ENCODE measurements at regions not wholly inside any gene's neighbourhood (a gene's known extent, or its start where the extent isn't known, plus 50 kb on each side); places are given as distances from the start of the nearest gene placed in this dataset.

- Mint-ChIP-seq H3K4me1 (no peaks in the 10 kb centered on the region), H3K27ac (no peak overlapping the region), H3K27me3 (no peaks in the 10 kb centered on the region), H3K4me3 (no peak overlapping the region), H3K36me3 (no peaks in the 10 kb centered on the region), H3K9me3 (no peaks in the 10 kb centered on the region)
Observed at GRCh38 chr2:191533693-191534180, 144.2 kb upstream of the NABP1 start.

DNA sequence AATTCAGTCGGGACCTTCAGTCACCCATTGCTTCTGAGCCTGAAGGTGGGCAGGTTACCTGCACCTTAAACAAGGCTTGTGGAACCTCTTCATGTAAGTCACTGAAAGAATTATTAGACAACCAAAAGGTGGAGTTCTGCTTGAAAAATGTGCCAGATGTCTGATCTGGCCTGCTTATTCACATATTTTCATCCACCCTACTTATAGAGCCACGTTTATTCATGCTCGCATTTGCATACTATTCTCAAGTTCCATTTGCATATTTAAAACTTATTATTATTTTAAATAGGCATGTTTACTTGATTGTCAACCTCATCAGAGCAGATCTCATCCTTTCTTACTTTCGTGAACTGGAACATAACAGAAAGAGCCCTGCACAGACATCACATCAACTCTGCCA lies 140.0 kb upstream of the NABP1 start:
- no peaks in the 10 kb centered on the region for H3K9me3 Mint-ChIP-seq
- no peak overlapping the region for H3K27ac Mint-ChIP-seq
- H3K27me3 Mint-ChIP-seq: peaks cover 2% of the 10 kb centered on the region
- H3K4me1 Mint-ChIP-seq: no peaks in the 10 kb centered on the region
- H3K4me3 Mint-ChIP-seq: no peak overlapping the region
- no peaks in the 10 kb centered on the region for H3K36me3 Mint-ChIP-seq

DNA sequence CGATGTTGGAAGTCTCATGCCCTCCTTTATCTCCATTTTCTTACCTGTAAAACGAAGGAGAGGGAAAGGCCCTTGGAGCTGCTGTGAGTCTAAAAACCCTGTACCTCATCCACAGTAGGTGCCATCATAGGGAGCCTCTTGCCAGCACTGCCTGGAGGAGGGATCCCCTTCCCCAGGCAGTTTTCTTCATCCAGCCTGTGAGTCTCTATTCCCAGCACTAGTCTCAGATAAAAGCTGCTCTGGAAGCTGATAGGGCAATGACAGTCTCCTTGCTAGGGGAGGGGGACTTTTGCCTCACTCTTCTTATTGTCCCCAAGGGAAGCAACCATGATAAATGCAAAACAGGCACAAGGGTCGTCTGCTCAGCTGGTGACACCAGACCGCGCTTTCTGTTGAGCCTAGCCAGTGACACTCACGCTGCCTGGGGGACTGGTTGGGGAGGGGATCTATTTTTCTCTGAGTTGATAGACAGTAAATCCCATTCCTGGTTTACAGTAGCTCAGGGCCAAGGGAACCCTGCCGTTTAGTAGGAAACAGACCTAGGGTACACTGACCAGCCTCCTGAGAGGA lies 139.5 kb upstream of the NABP1 start:
- Mint-ChIP-seq H3K4me3 (no peak overlapping the region), H3K36me3 (no peaks in the 10 kb centered on the region), H3K27ac (no peak overlapping the region), H3K27me3 (peaks cover 2% of the 10 kb centered on the region), H3K9me3 (no peaks in the 10 kb centered on the region), H3K4me1 (no peaks in the 10 kb centered on the region)

GRCh38 chr2:191539068-191539467 lies 138.9 kb upstream of the NABP1 start:
- no peaks in the 10 kb centered on the region for H3K4me1 Mint-ChIP-seq
- no peaks in the 10 kb centered on the region for H3K9me3 Mint-ChIP-seq
- H3K4me3 Mint-ChIP-seq: no peak overlapping the region
- H3K27ac Mint-ChIP-seq: no peak overlapping the region
- H3K36me3 Mint-ChIP-seq: no peaks in the 10 kb centered on the region
- peaks cover 2% of the 10 kb centered on the region for H3K27me3 Mint-ChIP-seq

DNA sequence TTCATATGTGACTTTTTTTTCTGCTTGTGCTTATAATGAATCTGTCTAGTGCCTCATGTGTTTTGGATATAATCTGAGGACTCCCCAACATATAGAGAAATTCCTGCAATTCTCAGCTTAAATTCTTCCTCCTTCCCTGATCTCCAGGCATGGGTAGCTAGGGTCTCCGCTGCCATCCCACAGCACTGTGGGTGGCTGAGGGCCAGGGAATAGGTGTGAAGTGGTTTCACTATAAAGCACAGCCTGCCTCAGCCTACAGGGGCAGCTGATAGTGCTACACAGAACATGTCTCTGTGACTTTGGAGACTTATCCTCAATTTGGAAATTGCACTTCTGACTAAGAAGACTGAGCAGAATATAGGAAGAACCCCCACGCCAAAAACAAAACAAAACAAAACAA lies 137.3 kb upstream of the NABP1 start:
- H3K9me3 Mint-ChIP-seq: peaks cover 0 to 4% (median 0%) of the 10 kb centered on the region in 3 donors
- H3K4me1 Mint-ChIP-seq: no peaks in the 10 kb centered on the region
- peaks cover 2% of the 10 kb centered on the region for H3K27me3 Mint-ChIP-seq
- peaks cover 3% of the 10 kb centered on the region for H3K36me3 Mint-ChIP-seq
- H3K4me3 Mint-ChIP-seq: no peak overlapping the region
- H3K27ac Mint-ChIP-seq: no peak overlapping the region

DNA sequence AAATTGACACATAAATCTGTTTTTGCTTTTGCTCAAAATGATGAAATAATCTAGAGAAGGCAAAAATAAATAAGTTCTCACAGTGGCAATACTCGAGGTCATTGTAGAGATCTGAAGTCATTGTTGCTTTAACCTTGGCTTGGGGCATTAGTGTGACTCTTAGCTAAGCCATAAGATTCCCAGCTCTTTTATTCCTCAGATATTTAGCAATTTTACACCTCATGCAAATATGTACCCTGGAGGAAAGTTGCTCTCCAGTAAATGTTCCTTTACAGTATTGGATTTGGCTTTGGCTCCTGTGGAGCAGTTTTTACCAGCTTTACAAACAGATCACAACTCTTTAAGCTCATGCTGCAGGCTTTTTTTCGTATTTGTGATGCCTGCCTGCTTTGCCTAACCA lies 134.2 kb upstream of the NABP1 start:
- H3K4me1 Mint-ChIP-seq: no peaks in the 10 kb centered on the region
- H3K27me3 Mint-ChIP-seq: peaks cover 2% of the 10 kb centered on the region
- H3K4me3 Mint-ChIP-seq: no peak overlapping the region
- H3K36me3 Mint-ChIP-seq: peaks cover 3% of the 10 kb centered on the region
- H3K27ac Mint-ChIP-seq: no peak overlapping the region
- H3K9me3 Mint-ChIP-seq: peaks cover 0 to 4% (median 0%) of the 10 kb centered on the region in 3 donors

GRCh38 chr2:191544461-191545062 lies 133.4 kb upstream of the NABP1 start:
- Mint-ChIP-seq H3K4me3 (no peak overlapping the region), H3K4me1 (no peaks in the 10 kb centered on the region), H3K27ac (no peak overlapping the region), H3K27me3 (peaks cover 2% of the 10 kb centered on the region), H3K9me3 (peaks cover 0 to 4% (median 0%) of the 10 kb centered on the region in 3 donors), H3K36me3 (peaks cover 3% of the 10 kb centered on the region)

GRCh38 chr2:191545361-191545760 lies 132.6 kb upstream of the NABP1 start:
- Mint-ChIP-seq H3K27me3 (peaks cover 4% of the 10 kb centered on the region), H3K27ac (no peak overlapping the region), H3K9me3 (peaks cover 0 to 4% (median 0%) of the 10 kb centered on the region in 3 donors), H3K4me3 (no peak overlapping the region), H3K36me3 (peaks cover 3% of the 10 kb centered on the region), H3K4me1 (no peaks in the 10 kb centered on the region)

- Mint-ChIP-seq H3K36me3 (no peaks in the 10 kb centered on the region), H3K9me3 (no peaks in the 10 kb centered on the region), H3K27ac (no peak overlapping the region), H3K4me3 (no peak overlapping the region), H3K27me3 (peaks cover 8% of the 10 kb centered on the region), H3K4me1 (peaks cover 0 to 3% (median 2%) of the 10 kb centered on the region in 3 donors)
Observed at GRCh38 chr2:191552066-191552465, 125.9 kb upstream of the NABP1 start.

GRCh38 chr2:191554240-191554639 lies 123.7 kb upstream of the NABP1 start:
- Mint-ChIP-seq H3K4me1 (peaks cover 0 to 3% (median 2%) of the 10 kb centered on the region in 3 donors), H3K36me3 (no peaks in the 10 kb centered on the region), H3K4me3 (no peak overlapping the region), H3K9me3 (no peaks in the 10 kb centered on the region), H3K27ac (no peak overlapping the region), H3K27me3 (peaks cover 8% of the 10 kb centered on the region)

GRCh38 chr2:191555092-191555742 lies 122.7 kb upstream of the NABP1 start:
- Mint-ChIP-seq H3K27me3 (peaks cover 9% of the 10 kb centered on the region), H3K9me3 (no peaks in the 10 kb centered on the region), H3K36me3 (no peaks in the 10 kb centered on the region), H3K27ac (no peak overlapping the region), H3K4me3 (no peak overlapping the region), H3K4me1 (peaks cover 0 to 3% (median 2%) of the 10 kb centered on the region in 3 donors)

GRCh38 chr2:191556463-191556862 lies 121.5 kb upstream of the NABP1 start:
- Mint-ChIP-seq H3K9me3 (no peaks in the 10 kb centered on the region), H3K27me3 (peaks cover 6% of the 10 kb centered on the region), H3K4me3 (no peak overlapping the region), H3K4me1 (peaks cover 0 to 3% (median 2%) of the 10 kb centered on the region in 3 donors), H3K36me3 (no peaks in the 10 kb centered on the region), H3K27ac (no peak overlapping the region)

DNA sequence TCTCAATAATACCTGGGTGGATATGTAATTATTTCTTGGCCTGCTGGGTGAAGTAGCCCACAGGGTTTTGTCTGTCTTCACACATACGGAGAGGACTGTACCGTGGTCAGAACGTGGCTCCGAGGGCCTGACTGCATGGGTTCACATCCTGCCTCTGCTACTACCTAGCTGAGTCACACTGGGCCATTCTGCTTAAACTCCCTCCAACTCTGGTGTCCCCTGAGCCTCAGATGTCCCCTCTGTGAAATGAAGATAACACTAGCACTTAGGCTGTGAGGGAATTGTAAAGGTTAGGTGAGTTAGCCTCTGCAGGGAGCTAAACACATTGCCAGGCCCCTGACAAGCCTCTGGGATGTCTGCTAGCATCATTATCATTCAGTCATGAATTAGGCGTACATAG lies 120.1 kb upstream of the NABP1 start:
- no peaks in the 10 kb centered on the region for H3K9me3 Mint-ChIP-seq
- no peak overlapping the region for H3K27ac Mint-ChIP-seq
- no peaks in the 10 kb centered on the region for H3K36me3 Mint-ChIP-seq
- peaks cover 9% of the 10 kb centered on the region for H3K27me3 Mint-ChIP-seq
- peaks cover 0 to 3% (median 2%) of the 10 kb centered on the region in 3 donors for H3K4me1 Mint-ChIP-seq
- H3K4me3 Mint-ChIP-seq: no peak overlapping the region

GRCh38 chr2:191559569-191559968 lies 118.4 kb upstream of the NABP1 start:
- no peak overlapping the region for H3K27ac Mint-ChIP-seq
- no peak overlapping the region for H3K4me3 Mint-ChIP-seq
- H3K9me3 Mint-ChIP-seq: no peaks in the 10 kb centered on the region
- no peaks in the 10 kb centered on the region for H3K36me3 Mint-ChIP-seq
- peaks cover 9% of the 10 kb centered on the region for H3K27me3 Mint-ChIP-seq
- H3K4me1 Mint-ChIP-seq: peaks cover 0 to 3% (median 2%) of the 10 kb centered on the region in 3 donors

DNA sequence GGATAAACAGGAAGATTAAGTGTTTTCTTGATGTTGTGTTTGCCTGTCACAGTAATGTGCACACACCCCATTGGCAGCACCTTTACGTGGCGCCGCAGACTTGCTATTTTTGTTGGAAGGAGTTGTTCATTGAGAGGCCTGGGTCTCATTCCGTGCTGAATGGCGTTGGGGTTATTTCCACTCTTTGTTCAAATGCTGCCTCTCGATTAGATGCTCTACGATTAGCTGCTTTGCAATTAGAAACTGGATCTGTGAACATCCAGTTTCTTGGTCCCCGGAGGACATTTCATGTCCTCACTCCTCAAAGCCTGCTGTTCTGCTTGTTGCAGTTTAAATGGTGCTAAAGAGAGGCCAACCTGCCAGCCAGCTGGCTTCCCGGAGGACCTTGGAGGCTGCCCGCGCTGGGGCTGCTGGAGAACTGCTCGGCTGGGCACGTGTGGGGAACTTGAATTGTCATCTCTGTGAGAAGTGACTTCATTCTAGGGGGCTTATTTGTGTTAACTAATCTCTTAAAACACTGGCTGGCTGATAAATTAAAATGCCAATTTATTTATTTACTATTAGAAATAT lies 117.4 kb upstream of the NABP1 start:
- Mint-ChIP-seq H3K9me3 (no peaks in the 10 kb centered on the region), H3K27ac (no peak overlapping the region), H3K4me1 (peaks cover 0 to 3% (median 0%) of the 10 kb centered on the region in 3 donors), H3K36me3 (no peaks in the 10 kb centered on the region), H3K4me3 (no peak overlapping the region), H3K27me3 (peaks cover 14% of the 10 kb centered on the region)
